ENCODE measurements at regions not wholly inside any gene's neighbourhood (a gene's known extent, or its start where the extent isn't known, plus 50 kb on each side); places are given as distances from the start of the nearest gene placed in this dataset.

GRCh38 chr3:166455744-166456143 lies 618.5 kb upstream of the BCHE start:
- no peak for TF ChIP-seq FOXA1 (IDR thresholded peaks at IDR 0.05)
- no peak for TF ChIP-seq FOXM1 (IDR thresholded peaks at IDR 0.05; ENCODE audit: borderline replicate concordance)
- TF ChIP-seq SUZ12 (IDR thresholded peaks at IDR 0.05): no peak
- TF ChIP-seq SP1 (IDR thresholded peaks at IDR 0.05): no peak
- TF ChIP-seq BHLHE40 (IDR thresholded peaks at IDR 0.05; ENCODE audit: borderline replicate concordance): no peak
- no peak for TF ChIP-seq NFRKB (IDR thresholded peaks at IDR 0.05)
- no peak for TF ChIP-seq TARDBP (IDR thresholded peaks at IDR 0.05)
- no peak for TF ChIP-seq LEF1 (IDR thresholded peaks at IDR 0.05; ENCODE audit: borderline replicate concordance)
- TF ChIP-seq HDGF (IDR thresholded peaks at IDR 0.05; ENCODE audit: borderline replicate concordance): no peak
- TF ChIP-seq L3MBTL2 (conservative IDR thresholded peaks at IDR 0.05): no peak
- TF ChIP-seq PKNOX1 (IDR thresholded peaks at IDR 0.05): no peak
- TF ChIP-seq ZNF384 (IDR thresholded peaks at IDR 0.05): no peak
- no peak for TF ChIP-seq ELF4 (IDR thresholded peaks at IDR 0.05)
